ENCODE measurements at regions not wholly inside any gene's neighbourhood (a gene's known extent, or its start where the extent isn't known, plus 50 kb on each side); places are given as distances from the start of the nearest gene placed in this dataset.
"Not testable (repeated sequence)": the region's sequence is repeated elsewhere in the genome, so short reads cannot be mapped to it uniquely, and the experiment has no call there.

DNA sequence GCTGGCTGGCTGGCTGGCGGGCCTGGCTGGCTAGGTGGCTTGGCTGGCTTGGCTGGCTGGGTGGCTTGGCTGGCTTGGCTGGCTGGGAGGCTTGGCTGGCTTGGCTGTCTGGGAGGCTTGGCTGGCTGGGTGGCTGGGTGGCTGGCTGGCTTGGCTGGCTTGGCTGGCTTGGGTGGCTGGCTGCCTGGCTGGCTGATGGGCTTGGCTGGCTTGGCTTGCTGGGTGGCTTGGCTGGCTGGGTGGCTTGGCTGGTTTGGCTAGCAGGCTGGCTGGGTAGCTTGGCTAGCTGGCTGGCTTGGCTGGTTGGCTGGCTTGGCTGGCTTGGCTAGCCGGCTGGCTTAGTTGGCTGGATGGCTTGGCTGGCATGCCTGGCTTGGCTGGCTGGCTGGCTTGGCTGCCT, 2834.1 kb downstream of the RPIA start:
- not testable (repeated sequence) for DNase-seq

DNA sequence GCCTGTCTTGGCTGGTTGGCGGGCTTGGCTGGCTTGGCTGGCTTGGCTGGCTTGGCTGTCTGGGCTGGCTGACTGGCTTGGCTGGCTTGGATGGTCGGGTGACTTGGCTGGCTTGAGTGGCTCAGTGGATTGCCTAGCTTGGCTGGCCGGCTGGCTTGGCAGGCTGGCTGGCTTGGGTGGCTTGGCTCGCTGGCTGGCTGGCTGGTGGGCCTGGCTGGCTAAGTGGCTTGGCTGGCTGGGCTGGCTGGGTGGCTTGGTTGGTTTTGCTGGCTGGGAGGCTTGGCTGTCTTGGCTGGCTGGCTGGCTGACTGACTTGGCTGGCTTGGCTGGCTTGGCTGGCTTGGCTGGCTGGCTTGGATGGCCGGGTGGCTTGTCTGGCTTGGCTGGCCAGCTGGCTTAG, 2834.6 kb downstream of the RPIA start:
- not testable (repeated sequence) for DNase-seq

DNA sequence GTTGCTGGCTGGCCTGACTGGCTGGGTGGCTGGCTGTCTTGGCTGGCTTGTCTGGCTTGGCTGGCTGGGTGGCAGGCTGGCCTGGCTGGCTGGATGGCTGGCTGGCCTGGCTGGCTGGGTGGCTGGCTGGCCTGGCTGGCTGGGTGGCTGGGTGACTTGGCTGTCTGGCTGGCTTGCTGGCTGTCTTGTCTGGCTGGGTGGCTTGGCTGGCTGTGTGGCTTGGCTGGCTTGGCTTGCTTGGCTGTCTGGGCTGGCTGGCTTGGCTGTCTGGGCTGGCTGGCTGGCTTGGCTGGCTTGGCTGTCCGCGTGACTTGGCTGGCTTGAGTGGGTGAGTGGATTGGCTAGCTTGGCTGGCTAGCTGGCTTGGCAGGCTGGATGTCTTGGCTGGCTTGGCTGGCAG, 2835.6 kb downstream of the RPIA start:
- DNase-seq, result not testable (repeated sequence)

DNA sequence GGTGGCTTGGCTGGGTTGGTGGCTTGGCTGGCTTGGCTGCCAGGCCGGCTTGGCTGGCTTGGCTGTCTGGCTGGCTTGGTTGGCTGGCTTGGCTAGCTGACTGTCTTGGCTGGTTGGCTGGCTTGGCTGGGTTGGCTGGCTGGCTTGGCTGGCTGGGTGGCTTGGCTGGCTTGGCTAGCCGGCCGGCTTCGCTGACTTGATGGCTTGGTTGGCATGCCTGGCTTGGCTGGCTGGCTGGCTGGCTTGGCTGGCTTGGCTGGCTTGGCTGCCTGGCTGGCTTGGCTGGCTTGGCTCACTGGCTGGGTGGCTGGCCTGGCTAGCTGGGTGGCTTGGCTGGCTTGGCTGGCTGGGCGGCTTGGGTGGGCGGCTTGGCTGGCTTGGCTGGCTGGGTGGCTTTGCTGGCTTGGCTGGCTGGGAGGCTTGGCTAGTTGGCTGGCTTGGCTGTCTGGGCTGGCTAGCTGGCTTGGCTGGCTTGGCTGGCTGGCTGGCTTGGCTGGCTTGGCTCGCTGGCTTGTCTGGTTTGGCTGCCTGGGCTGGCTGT, 2836.1 kb downstream of the RPIA start:
- DNase-seq, result not testable (repeated sequence)

DNA sequence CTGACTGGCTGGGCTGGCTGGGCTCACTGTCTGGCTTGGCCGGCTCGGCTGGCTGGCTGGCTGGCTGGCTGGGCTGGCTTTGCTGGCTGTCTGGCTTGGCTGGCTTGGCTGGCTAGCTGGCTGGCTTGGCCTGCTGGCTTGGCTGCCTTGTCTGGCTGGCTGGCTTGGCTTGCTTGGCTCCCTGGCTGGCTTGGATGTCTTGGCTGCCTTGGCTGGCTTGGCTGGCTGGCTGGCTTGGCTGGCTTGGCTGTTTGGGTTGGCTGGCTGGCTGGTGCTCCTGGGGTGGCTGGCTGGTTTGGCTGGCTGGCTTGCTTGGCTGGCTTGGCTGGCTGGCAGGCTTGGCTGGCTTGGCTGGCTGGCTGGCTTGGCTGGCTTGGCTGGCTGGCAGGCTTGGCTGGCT, 2836.9 kb downstream of the RPIA start:
- DNase-seq, result not testable (repeated sequence)

DNA sequence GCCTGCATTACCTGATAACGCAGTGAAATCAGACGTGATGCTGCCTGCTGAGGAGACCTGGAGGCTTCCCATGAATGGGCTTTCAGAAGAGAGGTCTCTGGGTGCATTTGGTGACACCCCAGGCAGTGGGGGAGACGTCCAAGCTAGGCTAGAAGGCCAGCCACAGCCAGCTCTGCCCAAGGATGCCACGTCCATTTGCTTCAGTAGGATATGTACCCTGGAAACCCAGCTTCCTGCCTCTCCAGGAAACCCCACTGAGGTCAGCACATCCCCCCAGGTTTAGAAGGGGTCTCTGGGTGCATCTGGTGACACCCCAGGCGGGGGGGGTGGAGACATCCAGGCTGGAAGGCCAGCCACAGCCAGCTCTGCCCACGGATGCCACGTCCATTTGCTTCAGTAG, 2844.6 kb downstream of the RPIA start:
- not testable (repeated sequence) for DNase-seq

DNA sequence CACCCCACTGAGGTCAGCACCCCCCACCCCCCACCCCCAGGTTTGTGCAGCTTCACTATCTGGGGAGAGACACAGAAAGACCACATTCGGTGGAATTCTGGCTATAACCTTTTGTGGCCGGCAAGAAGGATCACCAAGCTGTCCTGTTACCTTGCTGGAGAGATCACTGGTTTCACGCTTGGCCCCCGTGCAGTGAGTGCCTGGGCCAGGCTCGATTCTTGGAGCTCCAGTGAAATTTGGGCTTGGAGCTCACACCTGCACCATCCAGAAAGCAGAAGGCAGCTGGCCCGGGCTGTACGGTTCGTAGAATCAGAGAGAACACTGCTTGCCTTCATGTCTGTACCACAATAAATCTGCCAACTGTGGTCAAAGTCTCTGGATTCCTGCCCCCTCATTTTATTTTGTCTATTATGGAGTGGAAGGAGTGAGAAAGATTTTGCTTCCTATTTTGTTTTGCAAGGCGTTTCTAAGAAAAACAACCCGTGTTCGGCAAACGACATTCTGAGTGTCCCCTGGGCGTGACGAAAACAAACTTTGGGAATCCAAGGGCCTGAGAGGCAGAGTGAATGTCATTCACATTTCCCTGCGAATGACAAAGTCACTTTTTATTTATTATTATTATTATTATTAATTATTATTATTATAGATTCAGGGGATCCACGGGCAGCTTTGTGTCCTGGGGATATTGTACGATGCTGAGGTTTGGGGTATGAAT, 2845.2 kb downstream of the RPIA start:
- DNase-seq, result not testable (repeated sequence)

DNA sequence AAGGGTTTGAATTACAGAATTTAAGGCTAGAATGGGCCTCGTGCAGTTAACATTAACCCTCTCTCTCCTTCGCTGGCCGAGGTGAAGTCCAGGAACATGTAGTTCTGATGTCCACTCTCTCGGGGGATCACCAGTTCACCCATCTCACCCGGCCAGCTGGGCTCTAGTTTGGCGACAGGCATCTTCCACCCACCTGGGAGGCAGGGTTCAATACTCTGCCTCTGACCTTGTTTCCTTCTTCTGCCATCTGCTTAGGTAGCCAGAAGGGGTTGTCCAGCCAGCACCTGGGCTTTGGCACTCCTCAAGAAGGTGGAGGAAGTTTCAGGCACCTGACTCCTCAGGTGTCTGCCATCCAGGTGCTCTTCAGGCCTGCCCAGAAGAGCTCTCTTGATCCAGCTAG, 2857.8 kb downstream of the RPIA start:
- DNase-seq, result not testable (repeated sequence)

DNA sequence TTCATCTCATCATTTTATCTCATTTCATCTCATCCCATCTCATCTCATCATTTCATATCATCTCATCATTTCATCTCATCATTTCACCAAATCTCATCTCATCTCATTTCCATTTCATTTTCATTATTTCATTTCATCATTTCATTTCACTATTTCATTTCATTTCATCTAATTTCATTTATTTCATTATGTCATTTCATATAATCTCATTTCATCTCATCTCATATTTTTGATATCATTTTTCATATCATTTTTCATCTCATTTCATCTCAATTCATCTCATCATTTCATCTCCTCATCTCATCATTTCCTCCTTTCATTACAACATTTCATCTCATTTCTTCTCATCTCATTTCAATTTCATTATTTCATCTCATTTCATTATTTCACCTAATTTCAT, 2866.8 kb downstream of the RPIA start:
- not testable (repeated sequence) for DNase-seq

DNA sequence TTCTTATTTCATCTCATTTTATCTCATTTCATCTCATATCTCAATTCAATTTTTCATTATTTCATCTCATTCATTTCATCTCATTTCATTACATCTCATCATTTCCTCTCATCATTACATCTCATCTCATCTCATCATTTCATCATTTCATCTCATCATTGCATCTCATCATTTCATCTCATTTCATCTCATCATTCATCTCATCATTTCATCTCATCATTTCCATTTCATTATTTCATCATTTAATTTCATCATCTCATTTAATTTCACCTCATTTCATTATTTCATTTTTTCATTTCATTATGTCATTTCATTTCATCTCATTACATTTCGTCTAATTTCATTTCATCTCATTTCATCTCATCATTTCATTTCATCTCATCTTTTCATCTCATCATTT, 2867.8 kb downstream of the RPIA start:
- not testable (repeated sequence) for DNase-seq

DNA sequence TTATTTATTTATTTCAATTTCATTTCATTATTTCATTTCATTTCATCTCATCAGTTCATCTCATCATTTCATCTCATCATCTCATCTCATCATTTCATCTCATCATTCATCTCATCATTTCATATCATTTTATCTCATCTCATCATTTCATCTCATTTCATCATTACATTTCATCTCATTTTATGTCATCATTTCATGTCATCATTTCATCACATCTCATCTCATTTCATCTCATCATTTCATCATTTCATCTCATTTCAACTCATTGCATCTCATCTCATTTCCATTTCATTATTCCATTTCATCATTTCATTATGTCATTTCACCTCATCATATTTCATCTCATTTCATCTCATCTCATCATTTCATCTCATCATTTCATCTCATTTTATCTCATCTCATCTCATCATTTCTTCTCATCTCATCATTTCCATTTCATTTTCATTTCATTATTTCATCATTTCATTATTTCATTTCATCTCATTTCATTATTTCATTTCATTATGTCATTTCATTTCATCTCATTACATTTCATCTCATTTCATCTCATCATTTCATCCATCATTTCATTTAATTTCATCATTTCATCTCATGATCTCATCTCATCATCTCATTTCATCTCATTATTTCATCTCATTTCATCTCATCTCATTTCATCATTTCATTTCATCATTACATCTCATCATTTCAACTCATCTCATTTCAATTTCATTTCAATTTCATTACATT, 2868.6 kb downstream of the RPIA start:
- DNase-seq, result not testable (repeated sequence)

DNA sequence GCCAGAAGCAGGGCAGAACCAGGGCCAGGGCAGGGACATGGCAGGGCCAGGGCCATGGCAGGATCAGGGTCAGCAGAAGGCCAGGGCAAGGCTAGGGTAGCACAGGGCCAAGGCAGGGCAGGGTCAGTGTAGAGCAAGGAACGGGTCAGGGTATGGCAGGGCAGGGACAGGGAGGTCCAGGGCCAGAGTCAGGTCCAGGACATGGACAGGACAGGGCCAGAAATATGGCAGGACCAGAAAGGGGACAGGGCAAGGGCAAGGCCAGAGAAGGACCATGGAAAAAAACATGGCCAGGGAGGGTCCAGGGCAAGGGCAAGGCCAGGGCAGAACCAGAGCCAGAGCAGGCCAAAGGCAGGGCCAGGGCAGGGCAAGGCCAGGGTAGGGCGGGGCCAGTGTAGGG, 2870.7 kb downstream of the RPIA start:
- not testable (repeated sequence) for DNase-seq

DNA sequence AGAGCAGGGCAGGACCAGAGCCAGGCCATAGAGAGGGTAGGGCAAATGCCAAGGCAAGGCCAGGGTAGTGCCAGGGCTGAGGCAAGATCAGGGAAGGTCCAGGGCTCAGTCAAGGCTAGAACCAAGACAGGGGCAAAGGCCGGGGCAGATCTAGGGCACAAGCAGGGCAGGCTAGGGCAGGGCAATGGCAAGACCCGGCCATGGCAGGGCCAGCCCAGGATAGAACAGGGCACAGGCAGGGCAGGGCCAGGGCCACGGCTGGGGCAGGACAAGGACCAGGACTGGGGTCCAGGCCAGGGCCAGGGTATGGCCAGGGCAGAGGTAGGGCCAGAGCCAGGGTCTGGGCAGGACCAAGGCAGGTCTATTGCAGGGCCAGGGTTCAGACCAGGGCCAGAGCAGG, 2873.2 kb downstream of the RPIA start:
- DNase-seq, result not testable (repeated sequence)

DNA sequence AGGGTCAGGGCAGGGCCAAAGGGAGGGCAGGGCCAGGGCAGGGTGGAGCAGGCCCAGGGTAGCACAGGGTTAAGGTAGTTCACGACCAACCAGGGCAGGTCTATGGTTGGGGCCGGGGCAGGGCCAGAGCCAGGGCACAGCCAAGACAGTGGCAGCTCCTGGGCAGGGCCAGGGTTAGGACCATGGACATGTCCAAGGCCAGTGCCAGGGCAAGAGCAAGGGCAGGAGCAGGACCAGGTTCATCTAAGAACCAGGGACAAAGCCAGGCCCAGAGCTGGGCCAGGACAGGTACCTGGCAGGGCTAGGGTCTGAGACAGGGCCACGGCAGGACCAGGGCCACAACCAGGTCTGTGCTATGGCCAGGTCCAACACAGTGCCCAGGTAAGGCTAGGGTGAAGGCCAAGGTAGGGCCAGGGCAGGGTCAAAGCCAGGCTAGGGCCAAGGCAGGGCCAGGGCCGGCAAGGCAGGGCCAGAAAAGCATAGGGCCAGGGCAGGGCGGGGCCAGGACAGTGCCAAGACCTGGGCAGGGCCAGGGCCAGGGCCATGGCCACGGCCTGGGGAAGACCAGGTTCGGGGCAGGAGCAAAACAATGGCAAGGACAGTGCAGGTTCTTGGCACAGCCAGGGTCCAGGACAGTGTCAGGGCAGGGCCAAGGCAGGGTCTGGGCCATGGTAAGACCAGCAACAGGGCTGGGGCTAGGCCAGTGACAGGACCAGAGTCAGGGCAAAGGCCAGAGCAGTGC, 2874.4 kb downstream of the RPIA start:
- not testable (repeated sequence) for DNase-seq

DNA sequence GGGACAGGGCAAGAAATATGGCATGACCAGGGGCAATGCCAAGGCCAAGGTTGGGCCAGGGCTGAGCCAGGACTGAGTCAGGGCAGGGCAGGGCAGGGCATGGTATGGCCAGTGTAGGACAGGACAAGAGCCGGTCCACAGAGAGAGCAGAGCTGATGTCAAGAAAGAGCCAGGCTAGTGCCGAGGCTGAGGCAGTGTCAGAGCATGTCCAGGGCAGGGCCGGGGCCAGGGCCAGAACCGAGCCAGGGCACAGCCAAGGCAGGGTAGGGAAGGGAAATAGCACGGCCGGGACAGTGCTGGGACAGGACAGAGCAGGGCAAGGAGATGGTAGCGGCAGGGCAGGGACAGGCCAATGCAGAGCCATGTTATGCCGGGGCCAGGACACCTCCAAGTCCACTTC, 2875.1 kb downstream of the RPIA start:
- DNase-seq, result not testable (repeated sequence)

DNA sequence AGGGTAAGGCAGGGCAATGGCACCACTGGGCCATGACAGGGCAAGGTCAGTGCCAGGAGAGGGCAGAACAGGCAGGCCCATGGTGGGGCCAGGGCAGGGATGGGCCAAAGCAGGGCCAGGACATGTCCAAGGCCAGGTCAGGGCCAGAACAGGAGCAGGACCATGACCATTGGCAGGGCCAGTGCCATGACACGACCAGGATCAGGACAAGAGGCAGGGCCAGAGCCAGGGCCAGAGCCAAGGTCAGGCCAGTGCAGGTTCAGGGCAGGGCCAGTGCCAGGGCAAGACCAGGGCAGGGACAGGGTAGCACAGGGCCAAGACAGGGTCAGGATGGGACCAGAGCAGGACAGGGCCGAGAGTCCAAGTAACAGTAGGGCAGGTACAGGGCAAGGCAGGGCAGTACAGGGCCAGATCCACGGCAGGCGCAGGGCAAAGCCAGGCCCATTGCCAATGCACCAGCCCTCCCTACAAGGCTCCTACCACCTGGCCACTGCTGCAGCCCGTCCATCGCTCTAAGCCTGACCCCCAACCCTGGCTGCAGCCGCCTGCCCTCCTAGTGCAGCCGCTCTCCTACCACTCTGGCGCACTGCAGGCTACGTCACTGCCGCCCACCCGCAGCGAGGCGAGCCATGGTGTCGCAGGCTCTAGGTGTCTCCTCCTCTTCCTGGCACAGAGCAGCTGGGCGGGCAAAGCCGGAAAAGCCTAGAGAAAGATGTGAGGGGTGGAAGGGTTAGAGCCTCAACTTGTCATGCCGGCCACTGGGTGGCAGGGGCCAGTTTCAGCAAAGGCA, 2876.3 kb downstream of the RPIA start:
- DNase-seq, result not testable (repeated sequence)

DNA sequence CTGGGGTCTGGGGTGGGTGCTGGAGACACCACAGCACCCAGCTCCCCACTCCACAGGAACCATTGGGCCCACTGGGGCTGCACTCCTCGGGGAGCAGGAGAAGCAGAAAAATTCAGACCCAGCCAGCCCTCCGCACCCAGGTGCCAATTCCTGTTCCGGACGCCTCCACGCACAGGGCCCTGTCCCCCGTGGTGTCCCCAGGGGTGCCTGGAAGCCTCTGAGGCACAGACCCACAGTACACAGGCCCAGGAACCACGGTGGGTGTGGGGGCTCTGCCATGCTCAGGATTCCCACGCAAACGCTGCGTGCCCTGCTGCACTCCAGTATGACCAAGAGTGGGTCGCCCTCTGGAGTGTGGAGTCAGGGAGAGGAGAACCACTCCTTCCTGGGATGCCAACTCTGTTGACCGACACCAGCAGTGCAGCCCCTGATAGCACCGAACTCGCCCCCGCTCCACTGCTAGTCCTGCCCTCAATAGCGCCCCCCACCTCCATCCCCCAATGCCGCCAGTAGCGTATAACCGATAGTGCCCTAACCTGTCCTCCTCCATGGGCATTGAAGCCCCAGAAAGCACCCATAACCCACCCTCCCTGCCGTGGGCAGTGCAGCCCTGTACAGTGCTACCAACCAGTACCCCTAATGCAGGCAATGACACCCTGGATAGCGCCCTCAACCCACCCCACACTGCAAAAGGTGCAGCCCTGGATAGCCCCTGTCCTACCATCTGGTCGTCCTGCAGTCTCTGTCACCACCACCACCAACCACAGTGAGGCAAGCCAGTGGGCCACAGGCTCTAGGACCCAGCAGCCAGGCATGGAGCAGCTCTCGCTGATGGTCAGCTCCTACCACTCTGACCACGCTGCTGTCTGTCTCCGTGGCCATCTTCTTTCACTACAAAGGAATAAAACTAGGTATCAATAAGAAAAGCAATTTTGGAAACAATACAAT, 2877.2 kb downstream of the RPIA start:
- DNase-seq, result not testable (repeated sequence)

DNA sequence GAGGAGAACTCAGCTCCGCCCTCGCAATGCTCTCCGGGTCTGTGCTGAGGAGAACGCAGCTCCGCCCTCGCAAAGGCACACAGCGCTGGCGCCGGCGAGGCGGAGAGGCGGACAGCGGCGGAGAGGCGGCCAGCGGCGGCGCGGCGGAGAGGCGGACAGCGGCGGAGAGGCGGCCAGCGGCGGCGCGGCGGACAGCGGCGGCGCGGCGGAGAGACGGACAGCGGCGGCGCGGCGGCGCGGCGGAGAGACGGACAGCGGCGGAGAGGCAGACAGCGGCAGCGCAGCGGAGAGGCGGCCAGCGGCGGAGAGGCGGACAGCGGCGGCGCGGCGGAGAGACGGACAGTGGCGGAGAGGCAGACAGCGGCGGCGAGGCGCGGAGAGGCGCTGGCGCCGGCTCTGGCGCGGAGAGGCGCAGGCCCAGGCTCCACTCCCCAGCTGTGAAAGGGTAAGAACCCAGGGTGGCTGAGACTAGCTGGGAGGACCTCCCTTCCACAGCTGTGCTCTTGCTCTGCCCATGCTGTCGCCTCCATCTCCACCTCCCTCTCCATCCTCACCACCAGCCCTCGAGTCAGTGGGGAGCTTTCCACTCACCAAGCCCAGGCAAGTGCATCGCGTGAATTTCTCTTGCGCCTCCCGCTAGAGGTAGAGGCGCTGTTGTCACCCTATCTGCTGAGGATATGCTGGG, 2879.9 kb downstream of the RPIA start:
- not testable (repeated sequence) for DNase-seq

DNA sequence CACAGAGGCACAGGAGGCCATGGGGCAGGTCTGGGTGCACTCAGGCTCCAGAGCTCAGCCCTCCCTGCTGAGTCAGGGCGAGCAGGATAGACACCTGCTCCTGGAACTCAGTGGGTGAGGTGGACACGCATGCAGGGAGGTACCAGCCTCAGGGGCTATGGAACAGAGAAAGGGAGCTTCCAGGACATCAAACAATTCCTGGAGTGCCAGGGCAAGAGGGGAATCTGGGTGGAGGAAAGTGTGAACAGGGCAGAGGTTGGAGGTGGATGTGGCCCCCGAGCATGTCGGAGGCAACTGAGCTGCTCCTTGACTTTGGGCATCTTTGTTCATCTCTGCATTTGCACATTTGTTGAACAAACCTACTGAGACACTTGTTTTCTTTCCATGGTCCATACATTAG, 2881.5 kb downstream of the RPIA start:
- not testable (repeated sequence) for DNase-seq

DNA sequence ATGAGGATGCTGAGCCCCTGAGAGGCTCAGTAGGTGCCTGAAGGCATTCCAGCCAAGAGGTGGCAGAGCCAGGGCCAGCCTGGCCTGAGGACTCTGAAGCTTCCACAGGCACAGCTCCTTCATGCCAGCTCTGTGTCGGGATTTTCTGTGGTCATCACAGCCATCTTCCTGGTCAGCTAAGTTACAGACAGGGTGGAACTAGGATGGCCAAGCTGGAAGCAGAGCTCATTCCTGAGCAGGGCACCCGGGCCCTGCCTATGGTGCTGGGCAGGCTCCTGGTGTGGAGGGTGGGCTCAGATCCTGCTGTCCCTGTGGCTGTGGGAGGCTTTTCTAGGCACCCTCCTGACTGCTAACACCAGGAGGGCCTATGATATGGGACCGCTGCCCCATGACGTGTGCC, 2882.3 kb downstream of the RPIA start:
- DNase-seq, result not testable (repeated sequence)

DNA sequence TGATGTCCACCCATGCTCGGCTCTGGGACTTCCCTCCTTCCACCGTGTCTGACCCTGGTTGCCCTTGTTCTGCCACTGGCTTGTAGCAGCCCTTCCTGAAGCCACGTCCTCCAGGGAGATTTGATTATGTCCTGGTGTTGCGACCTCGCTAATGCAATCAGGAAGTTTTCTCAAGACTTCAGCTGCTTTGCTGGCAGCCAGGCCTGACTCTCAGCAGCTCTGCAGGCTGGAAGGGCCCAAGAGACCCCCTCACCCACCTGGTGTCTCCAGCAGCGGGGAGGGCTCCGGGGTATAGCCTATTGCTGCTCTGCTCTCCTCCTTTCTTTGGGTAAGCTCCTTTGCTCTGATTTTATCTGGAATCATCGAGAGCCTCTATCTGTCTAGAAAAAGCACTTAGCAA, 2882.8 kb downstream of the RPIA start:
- not testable (repeated sequence) for DNase-seq
